OCI-LY3 (cell line): ENCODE measurements at regions not wholly inside any gene's neighbourhood (a gene's known extent, or its start where the extent isn't known, plus 50 kb on each side); places are given as distances from the start of the nearest gene placed in this dataset.

ENCODE experiments used
- H2AFZ ChIP-seq: fragments of 200-600, 300-600 bp; shearing (Covaris generic); 2 replicates; pipeline ENCODE4 v1.6.0; 2014; ENCODE audit warnings: antibody characterized with exemption, low read depth, low read length
- H3K27ac ChIP-seq: fragments of 200-600, 300-600 bp; sonication (generic); 2 replicates; pipeline ENCODE4 v1.5.1; 2014; ENCODE audit warnings: mild to moderate bottlenecking, low read length, moderate library complexity, mixed read lengths
- H3K27me3 ChIP-seq: fragments of 200-600, 300-600 bp; sonication (generic); 2 replicates; pipeline ENCODE4 v1.6.1; 2014; ENCODE audit warnings: low read depth, low read length, mixed read lengths
- H3K36me3 ChIP-seq: fragments of 200-600, 300-600 bp; sonication (generic); replicated peaks from 2 replicates; pipeline ENCODE3; 2014; ENCODE audit warnings: low read depth, low read length, mixed read lengths
- H3K4me1 ChIP-seq: fragments of 300-600, 200-600 bp; sonication (generic); 2 replicates; pipeline ENCODE4 v1.6.1; 2014; ENCODE audit warnings: low read length, mixed read lengths
- H3K4me2 ChIP-seq: fragments of 200-600, 300-600 bp; sonication (generic); 2 replicates; pipeline ENCODE4 v1.6.1; 2014; ENCODE audit warnings: low read length, mixed read lengths
- H3K4me3 ChIP-seq: fragments of 300-600, 200-600 bp; sonication (generic); 2 replicates; pipeline ENCODE4 v1.5.1; 2014; ENCODE audit warnings: antibody characterized with exemption, mild to moderate bottlenecking, low read length, moderate library complexity
- H3K79me2 ChIP-seq: fragments of 300-600, 200-600 bp; shearing (Covaris generic); 2 replicates; pipeline ENCODE4 v1.6.1; 2014; ENCODE audit warnings: mild to moderate bottlenecking, low read length, mixed read lengths
- H3K9ac ChIP-seq: fragments of 300-600, 200-600 bp; shearing (Covaris generic); 2 replicates; pipeline ENCODE4 v1.6.0; 2014; ENCODE audit warnings: mild to moderate bottlenecking, low read length, moderate library complexity
- H3K9me3 ChIP-seq: fragments of 200-600, 300-600 bp; shearing (Covaris generic); 2 replicates; pipeline ENCODE4 v1.6.1; 2014; ENCODE audit warnings: low read length, mixed read lengths; ENCODE audit not compliant: insufficient read depth
- H4K20me1 ChIP-seq: fragments of 200-600, 300-600 bp; sonication (generic); 2 replicates; pipeline ENCODE4 v1.6.1; 2016; ENCODE audit warnings: low read length, mixed read lengths; ENCODE audit not compliant: insufficient read depth
- CTCF ChIP-seq: fragments of 200-600, 300-600 bp; sonication (generic); IDR thresholded peaks from 2 replicates; pipeline ENCODE4 v1.5.1; 2014; ENCODE audit warnings: antibody characterized with exemption, low read length, low read depth
- EZH2phosphoT487 ChIP-seq: fragments of 200-600 bp; shearing (Covaris generic); IDR thresholded peaks from 2 replicates; pipeline ENCODE4 v1.6.1; 2018; ENCODE audit warnings: antibody characterized with exemption, mixed run types, low read depth

- peak overlapping the region; percentile 81 for H3K9ac ChIP-seq
- H3K4me3 ChIP-seq = peak overlapping the region; percentile 83
- no peaks in the 10 kb centered on the region for H3K36me3 ChIP-seq
- no peak overlapping the region for H2AFZ ChIP-seq
- H3K9me3 ChIP-seq = no peaks in the 10 kb centered on the region
- H3K79me2 ChIP-seq = no peaks in the 10 kb centered on the region
- H3K27ac ChIP-seq = 0 out of 2 replicates have a peak overlapping the region, but pooled peaks have one; percentile 91
- H3K27me3 ChIP-seq = no peaks in the 10 kb centered on the region
- TF ChIP-seq EZH2phosphoT487 (no peak), CTCF (no peak)
- H4K20me1 ChIP-seq = no peaks in the 10 kb centered on the region
- peak overlapping the region; percentile 98 for H3K4me2 ChIP-seq
- H3K4me1 ChIP-seq = peaks cover 26% of the 10 kb centered on the region
Measured at GRCh38 chrX:40154853-40155588, 57.3 kb upstream of the BCOR start.

GRCh38 chrX:40154250-40154852, 56.6 kb upstream of the BCOR start:
- H3K9me3 ChIP-seq = no peaks in the 10 kb centered on the region
- peak overlapping the region; percentile 83 for H3K4me3 ChIP-seq
- no peaks in the 10 kb centered on the region for H4K20me1 ChIP-seq
- H3K27me3 ChIP-seq = no peaks in the 10 kb centered on the region
- no peak overlapping the region for H2AFZ ChIP-seq
- peak overlapping the region; percentile 98 for H3K4me2 ChIP-seq
- H3K79me2 ChIP-seq = no peaks in the 10 kb centered on the region
- no peaks in the 10 kb centered on the region for H3K36me3 ChIP-seq
- TF ChIP-seq EZH2phosphoT487 = no peak
- TF ChIP-seq CTCF = no peak
- peaks cover 27% of the 10 kb centered on the region for H3K4me1 ChIP-seq
- peak overlapping the region; percentile 81 for H3K9ac ChIP-seq
- H3K27ac ChIP-seq = peak overlapping the region; percentile 91

DNA sequence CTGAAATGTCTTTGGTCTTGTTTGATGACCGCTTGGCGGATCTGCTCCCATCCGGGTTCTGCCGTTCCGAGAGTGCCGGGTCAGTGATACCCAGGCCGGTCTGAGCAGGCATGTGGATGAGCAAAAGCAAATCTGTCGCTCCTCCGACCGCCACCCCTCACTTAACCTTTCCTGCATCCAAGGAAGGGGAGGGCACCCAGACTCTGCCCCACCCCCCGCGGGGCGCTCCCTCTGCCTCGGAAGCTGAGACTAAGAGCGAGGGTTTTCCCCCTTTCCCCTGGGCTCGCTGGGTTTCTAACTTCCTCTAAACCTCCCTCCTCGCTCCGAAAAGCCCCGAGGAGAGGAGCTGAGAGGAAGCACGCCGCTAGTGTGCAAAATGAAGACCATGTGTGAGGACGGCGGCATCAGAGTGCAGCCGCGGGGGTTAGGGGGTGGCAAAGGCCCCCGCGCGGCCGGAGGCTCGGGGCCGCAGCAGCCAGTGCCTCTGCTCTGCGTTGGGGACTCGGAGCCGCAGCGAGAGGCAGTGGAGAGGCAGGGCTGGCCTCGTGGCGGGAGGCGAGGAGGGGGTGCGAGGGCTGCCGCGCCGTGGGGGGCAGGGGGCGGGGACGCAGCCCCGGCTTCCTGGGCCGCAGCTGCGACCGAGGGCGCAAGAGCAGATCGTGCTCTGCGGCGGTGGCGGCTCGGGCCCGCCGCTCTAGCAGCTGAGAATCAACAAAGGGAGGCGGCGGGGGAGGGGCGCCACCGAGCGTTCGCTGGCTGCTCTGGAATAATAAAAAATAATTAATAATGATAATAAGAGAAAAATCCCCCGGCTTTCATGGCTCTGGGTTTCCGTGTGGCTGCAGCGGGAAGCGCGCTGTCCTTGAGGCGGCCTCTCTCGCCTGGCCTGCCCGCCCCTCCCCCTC, 55.8 kb upstream of the BCOR start:
- H3K4me3 ChIP-seq = peak overlapping the region; percentile 83
- H3K36me3 ChIP-seq = no peaks in the 10 kb centered on the region
- H3K79me2 ChIP-seq = no peaks in the 10 kb centered on the region
- H3K9me3 ChIP-seq = no peaks in the 10 kb centered on the region
- H3K27ac ChIP-seq = peak overlapping the region; percentile 91
- H4K20me1 ChIP-seq = no peaks in the 10 kb centered on the region
- peaks cover 25% of the 10 kb centered on the region for H3K4me1 ChIP-seq
- peak overlapping the region; percentile 81 for H3K9ac ChIP-seq
- TF ChIP-seq EZH2phosphoT487 = no peak
- no peak; the same call in 1 of the 2 replicates for TF ChIP-seq CTCF
- H2AFZ ChIP-seq = no peak overlapping the region
- H3K4me2 ChIP-seq = peak overlapping the region; percentile 98
- no peaks in the 10 kb centered on the region for H3K27me3 ChIP-seq
